ENCODE measurements at regions not wholly inside any gene's neighbourhood (a gene's known extent, or its start where the extent isn't known, plus 50 kb on each side); places are given as distances from the start of the nearest gene placed in this dataset.

- in situ Hi-C loops (cut with HindIII; ENCODE audit: low sequenced_read_pairs): no loop called here
- no peak for DNase-seq (ENCODE audit: low read depth)
- no peak overlapping the region for H3K4me3 ChIP-seq (ENCODE audit: low read depth, low read length)
- TF ChIP-seq CTCF (IDR thresholded peaks at IDR 0.05; ENCODE audit: low read depth, low read length, missing control alignments): no peak
Measured at GRCh38 chr3:106191211-106191610, 322.4 kb upstream of the CBLB start.

- no peak for TF ChIP-seq CTCF (IDR thresholded peaks at IDR 0.05; ENCODE audit: low read depth, low read length, missing control alignments)
- H3K4me3 ChIP-seq (ENCODE audit: low read depth, low read length): no peak overlapping the region
- no peak for DNase-seq (ENCODE audit: low read depth)
- in situ Hi-C loops (cut with HindIII; ENCODE audit: low sequenced_read_pairs): no loop called here
Measured at GRCh38 chr3:106191913-106192312, 323.1 kb upstream of the CBLB start.

GRCh38 chr3:106193876-106194275, 325.1 kb upstream of the CBLB start:
- TF ChIP-seq CTCF (IDR thresholded peaks at IDR 0.05; ENCODE audit: low read depth, low read length, missing control alignments): no peak
- in situ Hi-C loops (cut with HindIII; ENCODE audit: low sequenced_read_pairs): no loop called here
- no peak for DNase-seq (ENCODE audit: low read depth)
- H3K4me3 ChIP-seq (ENCODE audit: low read depth, low read length): no peak overlapping the region

- H3K4me3 ChIP-seq (ENCODE audit: low read depth, low read length): no peak overlapping the region
- DNase-seq (ENCODE audit: low read depth): no peak
- in situ Hi-C loops (cut with HindIII; ENCODE audit: low sequenced_read_pairs): no loop called here
- TF ChIP-seq CTCF (IDR thresholded peaks at IDR 0.05; ENCODE audit: low read depth, low read length, missing control alignments): no peak
Measured at GRCh38 chr3:106194726-106195125, 325.9 kb upstream of the CBLB start.

- in situ Hi-C loops (cut with HindIII; ENCODE audit: low sequenced_read_pairs): no loop called here
- no peak overlapping the region for H3K4me3 ChIP-seq (ENCODE audit: low read depth, low read length)
- no peak for TF ChIP-seq CTCF (IDR thresholded peaks at IDR 0.05; ENCODE audit: low read depth, low read length, missing control alignments)
- no peak for DNase-seq (ENCODE audit: low read depth)
Measured at GRCh38 chr3:106197532-106198194, 328.9 kb upstream of the CBLB start.

GRCh38 chr3:106204160-106204868, 335.5 kb upstream of the CBLB start:
- TF ChIP-seq CTCF (IDR thresholded peaks at IDR 0.05; ENCODE audit: low read depth, low read length, missing control alignments): no peak
- in situ Hi-C loops (cut with HindIII; ENCODE audit: low sequenced_read_pairs): no loop called here
- H3K4me3 ChIP-seq (ENCODE audit: low read depth, low read length): no peak overlapping the region
- DNase-seq (ENCODE audit: low read depth): no peak

Measured in astrocyte of the cerebellum (primary cell).